ENCODE measurements at regions not wholly inside any gene's neighbourhood (a gene's known extent, or its start where the extent isn't known, plus 50 kb on each side); places are given as distances from the start of the nearest gene placed in this dataset.

GRCh38 chr13:48783181-48783630 lies 129.5 kb downstream of the CYSLTR2 start:
- Histone ChIP-seq H3K4me3 (ENCODE audit: low read depth, low read length) (no peak overlapping the region), H3K27ac (peak overlapping the region; percentile 54), H3K27me3 (replicated peaks) (no peaks in the 10 kb centered on the region), H3K36me3 (replicated peaks) (no peaks in the 10 kb centered on the region)
- TF ChIP-seq, protein P1, sequence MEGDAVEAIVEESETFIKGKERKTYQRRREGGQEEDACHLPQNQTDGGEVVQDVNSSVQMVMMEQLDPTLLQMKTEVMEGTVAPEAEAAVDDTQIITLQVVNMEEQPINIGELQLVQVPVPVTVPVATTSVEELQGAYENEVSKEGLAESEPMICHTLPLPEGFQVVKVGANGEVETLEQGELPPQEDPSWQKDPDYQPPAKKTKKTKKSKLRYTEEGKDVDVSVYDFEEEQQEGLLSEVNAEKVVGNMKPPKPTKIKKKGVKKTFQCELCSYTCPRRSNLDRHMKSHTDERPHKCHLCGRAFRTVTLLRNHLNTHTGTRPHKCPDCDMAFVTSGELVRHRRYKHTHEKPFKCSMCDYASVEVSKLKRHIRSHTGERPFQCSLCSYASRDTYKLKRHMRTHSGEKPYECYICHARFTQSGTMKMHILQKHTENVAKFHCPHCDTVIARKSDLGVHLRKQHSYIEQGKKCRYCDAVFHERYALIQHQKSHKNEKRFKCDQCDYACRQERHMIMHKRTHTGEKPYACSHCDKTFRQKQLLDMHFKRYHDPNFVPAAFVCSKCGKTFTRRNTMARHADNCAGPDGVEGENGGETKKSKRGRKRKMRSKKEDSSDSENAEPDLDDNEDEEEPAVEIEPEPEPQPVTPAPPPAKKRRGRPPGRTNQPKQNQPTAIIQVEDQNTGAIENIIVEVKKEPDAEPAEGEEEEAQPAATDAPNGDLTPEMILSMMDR (IDR thresholded peaks at IDR 0.05; ENCODE audit: low read depth, low read length, missing control alignments), result peak; percentile 40
- in situ Hi-C loops (cut with HindIII; ENCODE audit: low pct_ligation_motif_present, low sequenced_read_pairs), result no loop called here
- DNase-seq, result peak; percentile 99

DNA sequence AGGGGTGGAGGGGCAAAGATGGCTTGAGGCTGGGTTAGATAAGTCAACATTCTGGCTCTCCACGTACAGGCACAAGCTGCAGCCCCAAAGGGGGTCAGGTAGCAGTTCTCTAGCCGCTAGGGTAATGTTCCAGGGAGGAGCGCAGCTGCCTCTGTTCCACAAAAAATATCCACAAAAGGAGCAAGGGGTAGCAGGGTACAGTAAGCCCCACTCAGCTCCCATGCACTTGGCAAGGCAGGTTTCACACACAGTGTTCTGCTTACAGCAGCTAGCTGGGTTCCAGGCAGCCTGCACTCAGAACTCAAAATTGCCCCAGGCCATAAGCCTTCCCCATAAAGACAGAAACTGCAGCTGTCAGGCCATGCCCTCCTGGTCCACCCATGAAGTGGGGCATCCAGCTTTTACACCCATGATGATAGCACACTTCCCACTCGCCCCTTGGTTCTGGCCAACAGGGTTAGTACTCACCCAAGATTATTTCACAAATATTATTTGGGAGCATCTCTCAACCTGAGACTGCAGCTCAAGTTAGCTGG lies 130.0 kb downstream of the CYSLTR2 start:
- DNase-seq, result no peak
- H3K4me3 ChIP-seq (ENCODE audit: low read depth, low read length), result no peak overlapping the region
- peak overlapping the region; percentile 32 for H3K27ac ChIP-seq
- TF ChIP-seq, protein P1 (IDR thresholded peaks at IDR 0.05; ENCODE audit: low read depth, low read length, missing control alignments), result no peak
- in situ Hi-C loops (cut with HindIII; ENCODE audit: low pct_ligation_motif_present, low sequenced_read_pairs), result no loop called here
- H3K36me3 ChIP-seq (replicated peaks), result no peaks in the 10 kb centered on the region
- H3K27me3 ChIP-seq (replicated peaks), result no peaks in the 10 kb centered on the region

- DNase-seq, result no peak
- Histone ChIP-seq H3K27ac (no peak overlapping the region), H3K27me3 (replicated peaks) (no peaks in the 10 kb centered on the region), H3K4me3 (ENCODE audit: low read depth, low read length) (no peak overlapping the region), H3K36me3 (replicated peaks) (no peaks in the 10 kb centered on the region)
- TF ChIP-seq, protein P1 (IDR thresholded peaks at IDR 0.05; ENCODE audit: low read depth, low read length, missing control alignments), result no peak
- in situ Hi-C loops (cut with HindIII; ENCODE audit: low pct_ligation_motif_present, low sequenced_read_pairs), result no loop called here
Observed at GRCh38 chr13:48784916-48785548, 131.3 kb downstream of the CYSLTR2 start.

GRCh38 chr13:48790199-48790598 lies 136.5 kb downstream of the CYSLTR2 start:
- H3K36me3 ChIP-seq (replicated peaks), result no peaks in the 10 kb centered on the region
- H3K27me3 ChIP-seq (replicated peaks), result no peaks in the 10 kb centered on the region
- TF ChIP-seq, protein P1 (IDR thresholded peaks at IDR 0.05; ENCODE audit: low read depth, low read length, missing control alignments), result no peak
- H3K4me3 ChIP-seq (ENCODE audit: low read depth, low read length), result no peak overlapping the region
- DNase-seq, result no peak
- in situ Hi-C loops (cut with HindIII; ENCODE audit: low pct_ligation_motif_present, low sequenced_read_pairs), result no loop called here
- no peak overlapping the region for H3K27ac ChIP-seq

DNA sequence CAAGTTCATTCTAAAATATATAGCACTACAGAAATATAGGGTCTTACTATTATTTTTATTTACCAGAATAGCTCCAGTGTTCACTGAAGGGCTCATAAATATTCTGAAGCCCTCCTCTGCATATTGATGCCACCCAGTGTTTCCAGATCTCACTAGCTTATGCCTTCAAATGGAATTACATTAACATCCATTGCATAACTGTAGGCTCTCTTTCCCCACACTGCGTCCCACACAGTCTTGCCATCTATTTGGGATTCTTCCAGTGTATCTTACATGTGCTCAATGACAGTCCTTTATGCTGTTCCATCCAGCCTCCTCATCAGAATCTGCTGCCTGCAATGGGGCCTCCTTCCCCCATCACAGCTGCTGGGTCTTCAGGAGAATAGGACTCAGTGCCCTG lies 137.2 kb downstream of the CYSLTR2 start:
- Histone ChIP-seq H3K36me3 (replicated peaks) (no peaks in the 10 kb centered on the region), H3K27me3 (replicated peaks) (no peaks in the 10 kb centered on the region), H3K27ac (no peak overlapping the region), H3K4me3 (ENCODE audit: low read depth, low read length) (no peak overlapping the region)
- no peak for DNase-seq
- TF ChIP-seq, protein P1 (IDR thresholded peaks at IDR 0.05; ENCODE audit: low read depth, low read length, missing control alignments), result no peak
- in situ Hi-C loops (cut with HindIII; ENCODE audit: low pct_ligation_motif_present, low sequenced_read_pairs), result no loop called here

- no peaks in the 10 kb centered on the region for H3K27me3 ChIP-seq (replicated peaks)
- TF ChIP-seq, protein P1 (IDR thresholded peaks at IDR 0.05; ENCODE audit: low read depth, low read length, missing control alignments), result no peak
- no peak overlapping the region for H3K4me3 ChIP-seq (ENCODE audit: low read depth, low read length)
- in situ Hi-C loops (cut with HindIII; ENCODE audit: low pct_ligation_motif_present, low sequenced_read_pairs), result no loop called here
- no peaks in the 10 kb centered on the region for H3K36me3 ChIP-seq (replicated peaks)
- DNase-seq, result no peak
- no peak overlapping the region for H3K27ac ChIP-seq
Observed at GRCh38 chr13:48797127-48797526, 143.4 kb downstream of the CYSLTR2 start.
